Testis (tissue), 2 donors: ENCODE measurements at regions not wholly inside any gene's neighbourhood (a gene's known extent, or its start where the extent isn't known, plus 50 kb on each side); places are given as distances from the start of the nearest gene placed in this dataset.

Experiments
- POLR2A ChIP-seq: fragments of 450-650 bp; IDR thresholded peaks from one replicate; pipeline ENCODE4 v1.6.1; 2017; ENCODE audit warnings: antibody characterized with exemption, mild to moderate bottlenecking, moderate library complexity
- TF ChIP-seq, protein P1 (sequence below), 3 experiments: fragments of 450-650 bp in 2 of 3; fragments of 200-600 bp in 1 of 3; sonication (generic) in 1 of 3; IDR thresholded peaks; one replicate each; pipeline ENCODE4 v1.5.1; 2016 to 2019; ENCODE audit warnings: antibody characterized with exemption in 3 of 3, mild to moderate bottlenecking in 2 of 3, moderate library complexity in 1 of 3

DNA sequence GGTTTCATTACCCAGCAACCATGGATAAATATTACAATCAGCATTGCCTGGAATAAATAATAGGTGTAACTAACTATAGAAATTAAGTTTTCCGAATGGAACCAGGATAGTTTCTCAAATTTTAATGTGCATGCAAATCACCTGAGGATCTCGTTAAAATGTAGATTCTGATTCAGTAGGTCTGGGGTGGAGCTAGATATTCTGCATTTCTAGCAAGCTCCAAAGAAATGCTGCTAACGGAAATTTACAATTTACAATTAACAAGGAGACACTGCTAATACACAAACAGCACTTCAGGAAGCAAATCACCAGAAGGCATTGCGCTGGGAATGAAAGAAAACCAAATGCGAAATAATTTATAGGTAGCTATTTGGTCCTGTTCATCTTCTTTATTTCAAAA lies 597.5 kb upstream of the KLF12 start:
- no peak for TF ChIP-seq POLR2A
- TF ChIP-seq, protein P1, sequence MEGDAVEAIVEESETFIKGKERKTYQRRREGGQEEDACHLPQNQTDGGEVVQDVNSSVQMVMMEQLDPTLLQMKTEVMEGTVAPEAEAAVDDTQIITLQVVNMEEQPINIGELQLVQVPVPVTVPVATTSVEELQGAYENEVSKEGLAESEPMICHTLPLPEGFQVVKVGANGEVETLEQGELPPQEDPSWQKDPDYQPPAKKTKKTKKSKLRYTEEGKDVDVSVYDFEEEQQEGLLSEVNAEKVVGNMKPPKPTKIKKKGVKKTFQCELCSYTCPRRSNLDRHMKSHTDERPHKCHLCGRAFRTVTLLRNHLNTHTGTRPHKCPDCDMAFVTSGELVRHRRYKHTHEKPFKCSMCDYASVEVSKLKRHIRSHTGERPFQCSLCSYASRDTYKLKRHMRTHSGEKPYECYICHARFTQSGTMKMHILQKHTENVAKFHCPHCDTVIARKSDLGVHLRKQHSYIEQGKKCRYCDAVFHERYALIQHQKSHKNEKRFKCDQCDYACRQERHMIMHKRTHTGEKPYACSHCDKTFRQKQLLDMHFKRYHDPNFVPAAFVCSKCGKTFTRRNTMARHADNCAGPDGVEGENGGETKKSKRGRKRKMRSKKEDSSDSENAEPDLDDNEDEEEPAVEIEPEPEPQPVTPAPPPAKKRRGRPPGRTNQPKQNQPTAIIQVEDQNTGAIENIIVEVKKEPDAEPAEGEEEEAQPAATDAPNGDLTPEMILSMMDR (IDR thresholded peaks at IDR 0.05): no peak
